ENCODE measurements at regions not wholly inside any gene's neighbourhood (a gene's known extent, or its start where the extent isn't known, plus 50 kb on each side); places are given as distances from the start of the nearest gene placed in this dataset.

DNA sequence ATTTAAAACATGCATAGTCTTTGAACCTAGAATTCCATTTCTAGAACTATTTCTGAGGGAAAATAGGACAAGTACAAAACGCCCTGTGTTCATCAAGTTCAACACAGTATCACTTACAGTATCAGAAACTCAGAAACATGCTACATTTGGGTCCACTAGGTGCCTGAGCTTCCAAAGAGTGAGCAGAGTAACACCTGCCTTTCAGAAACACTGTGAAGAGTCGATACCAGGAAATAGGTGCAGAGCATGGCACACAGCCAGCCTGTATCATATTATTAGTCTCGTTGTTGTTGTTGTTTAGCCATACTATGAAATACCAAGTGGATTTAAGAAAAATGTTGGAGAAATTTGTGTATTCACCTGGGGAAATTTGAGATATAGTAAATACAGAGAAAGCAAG is 392.1 kb upstream of the MGMT start:
- no peak for DNase-seq
- Mint-ChIP-seq H3K36me3 (ENCODE audit: low read depth) (no peaks in the 10 kb centered on the region), H3K27ac (no peak overlapping the region), H3K9me3 (peaks cover 1% of the 10 kb centered on the region), H3K27me3 (no peaks in the 10 kb centered on the region), H3K4me1 (no peaks in the 10 kb centered on the region), H3K4me3 (no peak overlapping the region)
- ChIA-PET POLR2A (no interaction called here), CTCF (no interaction called here)

DNA sequence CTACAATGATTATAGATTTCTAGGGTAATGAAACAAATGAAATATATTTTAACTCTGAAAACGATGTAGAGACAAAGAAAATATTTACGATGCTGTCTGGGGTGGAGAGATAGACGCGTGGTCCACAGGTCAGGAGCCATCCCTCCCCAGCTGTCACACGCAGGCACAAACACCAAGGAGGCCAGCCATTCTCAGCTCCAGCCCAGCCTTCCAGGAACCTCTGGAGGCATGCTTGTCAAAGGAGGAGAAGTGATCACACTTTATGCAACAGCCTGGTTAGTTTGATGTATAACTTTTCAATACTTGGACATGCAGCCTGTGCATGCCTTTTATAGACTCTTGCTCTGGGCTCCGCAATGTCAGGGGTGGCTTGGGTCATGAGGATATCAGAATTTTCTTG is 391.5 kb upstream of the MGMT start:
- DNase-seq = no peak
- H3K27ac Mint-ChIP-seq = no peak overlapping the region
- ChIA-PET POLR2A (no interaction called here), CTCF (no interaction called here)
- H3K4me3 Mint-ChIP-seq = no peak overlapping the region
- no peaks in the 10 kb centered on the region for H3K36me3 Mint-ChIP-seq (ENCODE audit: low read depth)
- H3K9me3 Mint-ChIP-seq = peaks cover 1% of the 10 kb centered on the region
- no peaks in the 10 kb centered on the region for H3K4me1 Mint-ChIP-seq
- H3K27me3 Mint-ChIP-seq = no peaks in the 10 kb centered on the region

DNA sequence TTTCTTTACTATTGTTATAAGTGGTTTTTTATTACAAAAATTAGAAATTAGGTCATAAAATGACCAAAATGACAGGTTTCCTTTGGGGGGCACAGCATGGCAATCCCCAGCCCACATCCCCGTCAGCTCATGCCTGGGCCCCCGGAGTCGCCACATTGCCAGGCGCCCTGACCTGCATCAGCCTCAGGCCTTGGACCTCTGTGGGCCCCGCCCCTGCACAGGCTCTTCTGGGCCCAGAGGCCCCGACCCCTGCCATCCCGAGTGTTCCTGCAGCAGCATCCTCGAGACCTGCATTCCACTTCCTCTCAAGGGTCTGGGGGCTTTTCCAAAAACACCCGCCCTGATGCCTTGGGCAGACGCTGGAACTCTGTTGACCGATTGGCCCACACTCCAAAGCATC is 391.1 kb upstream of the MGMT start:
- H3K27me3 Mint-ChIP-seq = no peaks in the 10 kb centered on the region
- H3K4me3 Mint-ChIP-seq = no peak overlapping the region
- ChIA-PET POLR2A (no interaction called here), CTCF (no interaction called here)
- H3K4me1 Mint-ChIP-seq = no peaks in the 10 kb centered on the region
- no peaks in the 10 kb centered on the region for H3K36me3 Mint-ChIP-seq (ENCODE audit: low read depth)
- H3K27ac Mint-ChIP-seq = no peak overlapping the region
- no peak for DNase-seq
- H3K9me3 Mint-ChIP-seq = peaks cover 1% of the 10 kb centered on the region

DNA sequence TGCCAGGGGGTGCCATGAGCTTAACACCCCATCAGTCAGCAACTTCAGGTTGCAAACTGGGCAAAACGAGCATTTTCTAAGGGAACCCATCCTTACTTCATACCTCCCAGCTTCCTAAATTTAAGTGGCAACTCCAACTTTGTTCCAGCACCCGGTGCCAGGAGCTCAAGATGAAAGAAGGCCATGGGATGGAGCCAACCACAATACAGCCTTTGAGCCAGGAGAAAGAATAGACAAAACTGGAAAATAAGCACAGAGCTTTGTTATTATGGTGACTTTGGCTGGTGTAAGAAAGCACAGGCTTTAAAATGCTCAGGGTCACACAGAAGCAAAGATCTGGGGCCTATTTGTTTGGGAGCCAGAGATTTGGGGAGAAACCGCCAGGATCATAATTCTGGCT is 388.7 kb upstream of the MGMT start:
- no peaks in the 10 kb centered on the region for H3K36me3 Mint-ChIP-seq (ENCODE audit: low read depth)
- no peaks in the 10 kb centered on the region for H3K27me3 Mint-ChIP-seq
- no peaks in the 10 kb centered on the region for H3K9me3 Mint-ChIP-seq
- DNase-seq = no peak
- POLR2A ChIA-PET = no interaction called here
- no peak overlapping the region for H3K4me3 Mint-ChIP-seq
- H3K4me1 Mint-ChIP-seq = no peaks in the 10 kb centered on the region
- CTCF ChIA-PET = no interaction called here
- no peak overlapping the region for H3K27ac Mint-ChIP-seq

DNA sequence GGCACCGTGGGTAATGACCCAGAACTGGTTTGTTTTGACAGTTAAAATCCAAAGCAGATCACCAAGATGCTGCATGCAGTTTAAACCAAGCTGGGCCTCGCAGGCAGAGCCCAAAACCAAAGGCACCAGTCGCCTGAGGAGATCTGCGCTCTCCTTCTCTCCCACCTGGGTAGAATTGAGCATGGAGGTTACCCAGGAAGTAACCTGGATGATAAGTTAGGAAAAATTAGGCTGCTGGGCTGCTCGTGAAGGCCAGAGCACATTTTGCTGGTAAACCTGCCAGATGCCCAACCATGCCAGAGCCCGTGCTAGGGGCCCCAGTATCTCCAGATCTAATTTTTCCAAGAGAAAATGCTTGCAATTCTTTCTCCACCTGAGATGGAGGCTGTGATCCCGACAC is 388.3 kb upstream of the MGMT start:
- no peaks in the 10 kb centered on the region for H3K36me3 Mint-ChIP-seq (ENCODE audit: low read depth)
- no peaks in the 10 kb centered on the region for H3K4me1 Mint-ChIP-seq
- no peak overlapping the region for H3K4me3 Mint-ChIP-seq
- POLR2A ChIA-PET = no interaction called here
- H3K27ac Mint-ChIP-seq = no peak overlapping the region
- DNase-seq = no peak
- CTCF ChIA-PET = no interaction called here
- no peaks in the 10 kb centered on the region for H3K9me3 Mint-ChIP-seq
- no peaks in the 10 kb centered on the region for H3K27me3 Mint-ChIP-seq

DNA sequence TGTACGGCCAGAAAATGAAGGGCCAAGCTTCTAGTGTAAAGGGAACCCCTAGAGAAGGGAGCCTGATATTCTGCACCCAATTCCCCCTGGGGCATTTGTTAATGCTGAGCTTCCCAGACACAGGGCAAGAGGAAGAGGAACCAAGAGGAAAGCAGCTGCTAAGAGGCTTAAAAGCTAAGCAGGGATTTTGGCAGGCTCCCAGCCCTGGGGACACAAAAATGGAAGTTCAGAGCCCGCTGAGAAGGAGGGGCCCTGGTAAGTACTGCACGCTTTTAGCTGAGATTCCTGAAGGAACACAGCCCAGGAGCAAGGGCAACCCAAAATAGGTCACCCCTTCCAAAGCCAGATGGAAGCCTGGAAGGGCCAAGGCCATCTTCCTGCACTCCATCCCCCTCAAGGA is 387.3 kb upstream of the MGMT start:
- ChIA-PET CTCF (no interaction called here), POLR2A (no interaction called here)
- no peaks in the 10 kb centered on the region for H3K4me1 Mint-ChIP-seq
- DNase-seq = no peak
- H3K4me3 Mint-ChIP-seq = no peak overlapping the region
- no peak overlapping the region for H3K27ac Mint-ChIP-seq
- H3K9me3 Mint-ChIP-seq = peaks cover 3% of the 10 kb centered on the region
- no peaks in the 10 kb centered on the region for H3K27me3 Mint-ChIP-seq
- H3K36me3 Mint-ChIP-seq (ENCODE audit: low read depth) = no peaks in the 10 kb centered on the region

DNA sequence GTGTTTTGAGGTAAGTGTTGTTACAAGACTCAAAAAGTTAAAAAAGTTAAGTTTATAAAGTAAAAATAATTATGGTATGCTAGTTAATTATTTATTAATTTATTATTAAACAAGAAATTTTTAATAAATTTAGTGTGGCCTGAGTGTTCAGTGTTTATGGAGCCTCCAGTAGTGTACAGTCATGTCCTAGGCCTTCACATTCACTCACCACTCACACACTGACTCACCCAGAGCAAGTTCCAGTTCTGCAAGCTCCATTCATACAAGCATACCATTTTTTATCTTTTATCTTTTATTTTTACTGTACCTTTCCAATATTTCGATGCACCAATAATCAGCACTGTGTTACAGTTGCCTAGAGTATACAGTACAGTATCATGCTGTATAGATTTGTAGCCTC is 381.2 kb upstream of the MGMT start:
- DNase-seq = no peak
- POLR2A ChIA-PET = no interaction called here
- CTCF ChIA-PET = no interaction called here
- Mint-ChIP-seq H3K27me3 (peaks cover 4% of the 10 kb centered on the region), H3K9me3 (peaks cover 3% of the 10 kb centered on the region), H3K4me3 (no peak overlapping the region), H3K27ac (no peak overlapping the region), H3K4me1 (no peaks in the 10 kb centered on the region), H3K36me3 (ENCODE audit: low read depth) (no peaks in the 10 kb centered on the region)

DNA sequence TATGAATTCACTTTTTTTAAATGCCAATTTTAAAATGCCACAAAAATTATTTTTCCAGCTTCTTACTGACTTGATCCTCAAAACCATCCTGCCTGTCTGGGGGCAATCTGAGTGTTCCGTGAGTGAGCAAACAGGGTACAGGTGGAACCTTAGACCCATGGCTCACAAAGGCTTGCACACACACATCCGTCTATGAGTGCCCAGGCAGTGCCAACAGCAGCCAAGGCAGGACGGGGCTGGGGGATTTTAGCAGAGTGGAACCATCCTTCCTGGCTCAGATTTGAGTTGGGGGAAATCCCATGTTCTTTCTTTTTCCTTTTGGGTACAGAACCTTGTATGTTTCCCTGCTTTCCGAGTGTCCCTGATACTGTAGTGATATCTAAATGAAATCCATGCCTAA is 377.7 kb upstream of the MGMT start:
- H3K27me3 Mint-ChIP-seq = peaks cover 4% of the 10 kb centered on the region
- H3K9me3 Mint-ChIP-seq = peaks cover 3% of the 10 kb centered on the region
- H3K27ac Mint-ChIP-seq = no peak overlapping the region
- POLR2A ChIA-PET = no interaction called here
- no peak for DNase-seq
- H3K36me3 Mint-ChIP-seq (ENCODE audit: low read depth) = no peaks in the 10 kb centered on the region
- no peak overlapping the region for H3K4me3 Mint-ChIP-seq
- no peaks in the 10 kb centered on the region for H3K4me1 Mint-ChIP-seq
- CTCF ChIA-PET = no interaction called here

DNA sequence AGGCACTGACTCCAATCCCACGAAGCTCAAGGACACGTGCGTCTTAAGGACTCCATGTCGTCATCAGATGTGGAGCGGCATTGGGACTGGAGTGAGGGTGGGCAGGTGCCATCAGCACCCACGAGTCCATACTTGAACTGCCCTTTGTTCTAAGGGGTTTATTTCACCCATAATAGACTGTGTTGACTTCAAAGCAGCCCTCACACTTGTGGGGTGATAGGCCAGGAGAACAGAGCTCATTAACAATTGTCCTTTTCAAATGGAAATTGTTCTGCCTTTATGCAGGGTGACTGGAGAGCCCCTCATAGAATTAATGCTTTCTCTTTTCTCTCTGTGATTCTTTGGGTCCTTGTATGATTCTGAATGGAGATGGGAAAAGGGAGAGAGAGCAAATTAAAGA is 376.9 kb upstream of the MGMT start:
- DNase-seq = no peak
- no peaks in the 10 kb centered on the region for H3K9me3 Mint-ChIP-seq
- H3K36me3 Mint-ChIP-seq (ENCODE audit: low read depth) = no peaks in the 10 kb centered on the region
- H3K27me3 Mint-ChIP-seq = peaks cover 4% of the 10 kb centered on the region
- no peaks in the 10 kb centered on the region for H3K4me1 Mint-ChIP-seq
- no peak overlapping the region for H3K4me3 Mint-ChIP-seq
- ChIA-PET CTCF (no interaction called here), POLR2A (no interaction called here)
- no peak overlapping the region for H3K27ac Mint-ChIP-seq

DNA sequence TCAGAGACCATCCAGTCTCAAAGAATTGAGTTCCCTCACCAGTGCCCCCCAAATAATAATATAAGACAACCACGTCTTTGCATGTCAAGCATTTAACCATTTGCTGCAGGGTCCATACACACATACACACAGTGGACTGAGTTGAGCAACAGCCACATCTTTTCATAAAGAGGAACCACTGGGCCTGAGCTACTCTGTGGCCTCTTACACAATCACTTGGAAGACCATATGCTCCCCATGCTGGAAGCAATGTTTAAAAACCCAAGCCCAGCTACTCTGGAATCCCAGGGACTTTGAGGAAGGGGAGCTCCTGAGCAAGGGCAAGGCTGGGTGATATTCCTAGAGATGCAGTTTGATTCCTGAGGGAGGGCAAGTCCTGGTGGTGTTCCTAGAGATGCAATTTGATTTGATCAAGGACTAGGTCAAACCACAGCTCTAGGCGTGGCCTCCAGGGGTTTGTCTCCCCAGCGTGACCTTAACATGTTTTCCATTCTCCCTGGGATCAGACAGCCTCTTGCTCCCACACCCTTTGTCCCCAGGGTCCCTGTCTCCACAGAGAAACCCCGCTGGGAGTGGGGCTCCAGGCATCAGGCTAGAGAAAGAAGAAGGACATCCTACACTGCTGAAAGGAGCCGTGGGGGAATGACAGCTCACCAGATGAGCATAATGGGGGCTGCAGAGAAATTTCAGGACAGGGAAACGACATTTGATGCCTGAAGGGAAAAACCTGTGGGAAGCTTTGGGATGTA is 376.2 kb upstream of the MGMT start:
- Mint-ChIP-seq H3K9me3 (no peaks in the 10 kb centered on the region), H3K4me1 (no peaks in the 10 kb centered on the region), H3K27me3 (peaks cover 4% of the 10 kb centered on the region), H3K27ac (no peak overlapping the region), H3K4me3 (no peak overlapping the region), H3K36me3 (ENCODE audit: low read depth) (no peaks in the 10 kb centered on the region)
- no peak for DNase-seq
- ChIA-PET CTCF (no interaction called here), POLR2A (no interaction called here)

DNA sequence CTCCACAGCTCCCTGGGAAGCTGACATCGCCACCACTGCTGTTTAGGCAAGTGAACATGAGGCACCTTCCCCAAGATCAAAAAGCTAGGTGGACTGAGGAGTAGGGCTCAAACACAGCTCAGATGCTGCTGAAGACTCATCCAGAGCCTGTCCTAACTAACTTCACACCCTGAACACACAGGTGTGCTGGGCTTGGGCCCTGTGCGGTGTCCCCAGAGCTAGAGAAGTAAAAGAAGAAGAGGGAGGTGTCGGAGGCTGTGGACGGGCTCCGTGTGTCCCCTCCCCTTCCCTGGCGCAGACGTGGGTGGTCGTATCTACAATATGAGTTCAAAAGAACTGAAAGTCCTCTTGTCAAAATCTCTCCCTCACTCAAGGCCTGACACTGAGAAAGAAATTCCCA is 373.4 kb upstream of the MGMT start:
- CTCF ChIA-PET = no interaction called here
- Mint-ChIP-seq H3K27ac (no peak overlapping the region), H3K36me3 (ENCODE audit: low read depth) (no peaks in the 10 kb centered on the region), H3K4me3 (no peak overlapping the region), H3K4me1 (no peaks in the 10 kb centered on the region), H3K27me3 (no peaks in the 10 kb centered on the region), H3K9me3 (no peaks in the 10 kb centered on the region)
- POLR2A ChIA-PET = no interaction called here
- DNase-seq = no peak

DNA sequence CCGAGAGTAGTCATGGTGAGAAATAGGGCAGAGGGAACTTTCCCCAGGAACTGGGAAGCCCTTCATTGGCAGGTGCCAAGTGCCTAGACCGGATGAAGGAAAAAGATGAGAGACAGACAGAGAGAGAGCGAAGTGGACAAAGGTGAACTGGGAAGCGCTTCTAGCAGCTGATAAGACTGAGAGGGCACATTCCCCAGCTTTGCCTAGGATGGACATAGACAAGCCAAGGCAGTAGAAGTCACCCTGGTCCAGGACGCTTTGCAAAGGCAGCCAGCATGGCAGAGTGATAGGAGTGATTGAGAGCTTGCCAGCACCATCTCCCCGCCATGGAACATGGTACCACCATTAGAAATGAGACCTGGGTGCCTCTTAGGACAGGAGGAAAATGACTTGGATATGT is 372.8 kb upstream of the MGMT start:
- Mint-ChIP-seq H3K27ac (no peak overlapping the region), H3K4me1 (no peaks in the 10 kb centered on the region), H3K4me3 (no peak overlapping the region), H3K36me3 (ENCODE audit: low read depth) (no peaks in the 10 kb centered on the region), H3K9me3 (no peaks in the 10 kb centered on the region), H3K27me3 (no peaks in the 10 kb centered on the region)
- ChIA-PET POLR2A (no interaction called here), CTCF (no interaction called here)
- DNase-seq = no peak

DNA sequence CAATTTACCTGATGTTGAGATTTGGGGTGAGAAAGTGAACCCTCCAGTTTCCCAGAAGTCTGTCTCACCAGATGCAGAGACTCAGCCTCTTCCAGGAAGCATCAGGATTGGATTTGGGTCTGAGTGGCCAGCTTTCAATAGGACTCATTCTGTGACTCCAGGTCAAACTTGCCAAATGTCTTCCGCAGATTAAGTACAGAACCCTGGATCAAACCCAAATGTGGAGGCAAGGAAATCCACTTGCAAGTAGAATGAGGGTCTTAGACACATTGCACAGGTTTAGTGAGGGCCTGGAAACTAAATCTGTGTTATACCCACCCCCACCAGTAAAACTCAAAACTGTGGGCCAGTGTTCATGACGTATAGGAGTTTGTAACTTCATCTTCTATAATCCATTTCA is 372.2 kb upstream of the MGMT start:
- ChIA-PET POLR2A (no interaction called here), CTCF (no interaction called here)
- no peak overlapping the region for H3K4me3 Mint-ChIP-seq
- no peaks in the 10 kb centered on the region for H3K9me3 Mint-ChIP-seq
- no peaks in the 10 kb centered on the region for H3K27me3 Mint-ChIP-seq
- no peak overlapping the region for H3K27ac Mint-ChIP-seq
- DNase-seq = no peak
- no peaks in the 10 kb centered on the region for H3K4me1 Mint-ChIP-seq
- no peaks in the 10 kb centered on the region for H3K36me3 Mint-ChIP-seq (ENCODE audit: low read depth)

DNA sequence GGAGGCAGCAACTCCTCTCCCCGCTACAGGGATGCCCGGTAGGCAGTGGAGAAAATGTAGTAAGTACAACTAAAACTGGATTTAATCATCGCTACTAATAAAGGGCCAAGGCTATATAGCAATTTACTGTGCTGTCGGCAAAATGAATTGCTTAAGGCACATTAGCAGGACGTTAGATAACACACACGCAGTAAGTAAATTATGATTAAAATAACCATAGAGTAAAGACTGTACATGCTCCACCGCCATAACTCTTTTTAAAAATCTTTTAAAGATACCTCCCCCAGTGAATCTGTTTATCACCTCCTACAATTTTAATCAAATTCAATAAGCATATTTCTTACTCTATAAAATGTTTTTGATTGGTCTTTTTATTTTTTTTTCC is 371.4 kb upstream of the MGMT start:
- no peak for DNase-seq

More for the DNA sequence above, 371.4 kb upstream of the MGMT start:
- no peaks in the 10 kb centered on the region for H3K9me3 Mint-ChIP-seq
- H3K36me3 Mint-ChIP-seq (ENCODE audit: low read depth) = no peaks in the 10 kb centered on the region
- no peak overlapping the region for H3K4me3 Mint-ChIP-seq
- H3K27ac Mint-ChIP-seq = no peak overlapping the region
- ChIA-PET POLR2A (no interaction called here), CTCF (no interaction called here)
- no peaks in the 10 kb centered on the region for H3K4me1 Mint-ChIP-seq
- no peaks in the 10 kb centered on the region for H3K27me3 Mint-ChIP-seq
